Heart left ventricle (tissue), 13 donors: ENCODE measurements at regions not wholly inside any gene's neighbourhood (a gene's known extent, or its start where the extent isn't known, plus 50 kb on each side); places are given as distances from the start of the nearest gene placed in this dataset.

ENCODE experiments used
- CTCF ChIP-seq, 12 donors: fragments of 200-600 bp; sonication (generic) in 4 of 12; IDR thresholded peaks; one replicate each; pipeline versions ENCODE4 v1.5.0 to v1.8.0; 2018 to 2022; ENCODE audit warnings: antibody characterized with exemption in 12 of 12, mild to moderate bottlenecking in 5 of 12
- POLR2A ChIP-seq, 2 donors: fragments of 450-650 bp; IDR thresholded peaks; one replicate each; pipeline ENCODE4 v1.6.1; 2017; ENCODE audit warnings: antibody characterized with exemption in 2 of 2, mild to moderate bottlenecking in 2 of 2, moderate library complexity in 2 of 2
- donor health status: ischemic (EF 13 %, LVEDD 7.1; RV severe dilation, severe dysfunction).
- donor health status: DM: no; HTN: yes; CAD: no.
- donor health status: DM: no; HTN: no; CAD: no.
- donor health status: ischemic (EF 25% LVEDD 6.9; RV normal size, moderate dysfunction).
- donor health status: ischemic (EF 25% LVEDD 5.7; RV mildly dilated, moderate dysfunction).
- donor health status: ischemic (EF 35%, LVEDD 5.7; RV mildly dilated, moderate dysfunction).
- donor health status: nonischemic (EF 11% LVEDD 7.7; RV severe dilation, severe dysfunction).
- donor health status: DM: yes; HTN: yes; CAD: no.
- donor health status: PGD.
- donor health status: ischemic (EF 29% LVEDD 5.4; RV normal size, mild dysfunction).
- donor health status: nonischemic (EF 23%, LVEDD 6.1; RV moderate dilation, normal function).

DNA sequence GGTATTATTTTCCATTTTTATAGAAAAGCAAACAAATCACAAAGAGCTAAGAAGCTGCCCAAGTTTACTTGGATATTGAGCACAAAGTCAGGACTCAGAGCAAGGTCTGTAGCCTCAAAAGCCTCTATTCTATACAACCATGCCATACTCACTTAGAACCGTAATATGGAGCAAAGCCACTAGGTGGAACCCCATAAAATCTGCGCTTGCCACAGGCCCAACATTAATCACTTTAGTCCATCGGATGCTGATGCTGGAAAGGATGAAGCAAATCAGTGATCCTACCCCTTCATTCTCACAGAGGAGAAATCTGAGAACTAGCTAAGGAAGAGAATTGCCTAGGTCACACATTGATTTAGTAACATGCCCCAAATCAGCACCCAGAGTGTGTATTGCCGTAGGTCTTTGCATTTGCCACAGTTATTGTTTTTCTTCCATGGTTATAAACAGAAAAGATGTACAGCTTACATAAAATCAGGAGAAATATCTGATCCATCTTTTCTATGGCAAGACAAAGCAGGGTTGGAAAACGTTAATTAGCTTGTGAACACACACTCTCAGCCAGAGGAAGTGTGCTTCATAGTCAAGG, 56.7 kb upstream of the RAB38 start:
- TF ChIP-seq CTCF (IDR thresholded peaks at IDR 0.05): peak in 11 of 12 donors; percentile 28 to 59 (median 48)
- TF ChIP-seq POLR2A (IDR thresholded peaks at IDR 0.05): no peak
